ENCODE measurements at regions not wholly inside any gene's neighbourhood (a gene's known extent, or its start where the extent isn't known, plus 50 kb on each side); places are given as distances from the start of the nearest gene placed in this dataset.
A peak's percentile ranks its signal among the peaks of the same experiment; 100 is the strongest.

GRCh38 chr9:115587310-115587709 is 469.4 kb upstream of the TNC start:
- ChIA-PET POLR2A (no interaction called here), CTCF (no interaction called here)
- Histone ChIP-seq H3K27me3 (ENCODE audit: control insufficient read depth, insufficient read depth, low read length) (no peaks in the 10 kb centered on the region), H3K27ac (ENCODE audit: low read depth, low read length) (no peak overlapping the region), H3K4me3 (ENCODE audit: low read depth, low read length) (no peak overlapping the region), H3K9me3 (ENCODE audit: control insufficient read depth, insufficient read depth, low read length) (no peaks in the 10 kb centered on the region)
- no peak for TF ChIP-seq CTCF (IDR thresholded peaks at IDR 0.05; ENCODE audit: low read depth, low read length)
- no peak for DNase-seq (ENCODE audit: low read depth, low spot score)

- CTCF ChIA-PET, result interaction anchor here (0.6 to 5.2 kb wide), 8 partner anchors 11 to 1184 kb away, joined by 3 to 29 read pairs (median 4); no protein-coding TSS in a partner anchor
- TF ChIP-seq CTCF (IDR thresholded peaks at IDR 0.05; ENCODE audit: low read depth, low read length), result no peak
- Histone ChIP-seq H3K27ac (ENCODE audit: low read depth, low read length) (peak overlapping the region; percentile 69), H3K4me3 (ENCODE audit: low read depth, low read length) (no peak overlapping the region), H3K9me3 (ENCODE audit: control insufficient read depth, insufficient read depth, low read length) (no peaks in the 10 kb centered on the region), H3K27me3 (ENCODE audit: control insufficient read depth, insufficient read depth, low read length) (no peaks in the 10 kb centered on the region)
- POLR2A ChIA-PET, result interaction anchor here (0.6 to 1.1 kb wide), 4 partner anchors 355 to 571 kb away, joined by 3 to 6 read pairs (median 4); no protein-coding TSS in a partner anchor
- peak; percentile 88 for DNase-seq (ENCODE audit: low read depth, low spot score)
Observed at GRCh38 chr9:115590011-115590410, 472.1 kb upstream of the TNC start.

- Histone ChIP-seq H3K9me3 (ENCODE audit: control insufficient read depth, insufficient read depth, low read length) (no peaks in the 10 kb centered on the region), H3K4me3 (ENCODE audit: low read depth, low read length) (no peak overlapping the region), H3K27ac (ENCODE audit: low read depth, low read length) (peak overlapping the region; percentile 88), H3K27me3 (ENCODE audit: control insufficient read depth, insufficient read depth, low read length) (no peaks in the 10 kb centered on the region)
- peak; percentile 99 for DNase-seq (ENCODE audit: low read depth, low spot score)
- peak; percentile 94 for TF ChIP-seq CTCF (IDR thresholded peaks at IDR 0.05; ENCODE audit: low read depth, low read length)
- POLR2A ChIA-PET, result interaction anchor here (0.7 to 1.4 kb wide), 4 partner anchors 25 to 563 kb away, joined by 3 to 8 read pairs (median 3); no protein-coding TSS in a partner anchor
- CTCF ChIA-PET, result interaction anchor here (0.6 to 5.2 kb wide), 12 partner anchors 66 to 1070 kb away, joined by 3 to 37 read pairs (median 6); partner anchors contain the start of gene PAPPA
Observed at GRCh38 chr9:115591584-115591984, 473.6 kb upstream of the TNC start.

GRCh38 chr9:115593587-115594091 is 475.7 kb upstream of the TNC start:
- Histone ChIP-seq H3K9me3 (ENCODE audit: control insufficient read depth, insufficient read depth, low read length) (no peaks in the 10 kb centered on the region), H3K27ac (ENCODE audit: low read depth, low read length) (peak overlapping the region; percentile 42), H3K4me3 (ENCODE audit: low read depth, low read length) (no peak overlapping the region), H3K27me3 (ENCODE audit: control insufficient read depth, insufficient read depth, low read length) (no peaks in the 10 kb centered on the region)
- peak; percentile 80 for TF ChIP-seq CTCF (IDR thresholded peaks at IDR 0.05; ENCODE audit: low read depth, low read length)
- DNase-seq (ENCODE audit: low read depth, low spot score), result no peak
- ChIA-PET CTCF (interaction anchor here (0.6 to 5.2 kb wide), 79 partner anchors 10 to 1267 kb away, joined by 3 to 37 read pairs (median 4); partner anchors contain the start of genes PAPPA and TRIM32), POLR2A (interaction anchor here (0.6 to 2.0 kb wide), 11 partner anchors 11 to 1265 kb away, joined by 3 to 12 read pairs (median 4); partner anchors contain the start of gene PAPPA)

GRCh38 chr9:115594557-115594956 is 476.6 kb upstream of the TNC start:
- Histone ChIP-seq H3K9me3 (ENCODE audit: control insufficient read depth, insufficient read depth, low read length) (no peaks in the 10 kb centered on the region), H3K27ac (ENCODE audit: low read depth, low read length) (no peak overlapping the region), H3K27me3 (ENCODE audit: control insufficient read depth, insufficient read depth, low read length) (no peaks in the 10 kb centered on the region), H3K4me3 (ENCODE audit: low read depth, low read length) (no peak overlapping the region)
- TF ChIP-seq CTCF (IDR thresholded peaks at IDR 0.05; ENCODE audit: low read depth, low read length), result no peak
- ChIA-PET CTCF (interaction anchor here (0.7 to 4.9 kb wide), 9 partner anchors 72 to 1053 kb away, joined by 3 to 37 read pairs (median 9); partner anchors contain the start of gene PAPPA), POLR2A (interaction anchor here (0.6 to 2.0 kb wide), 3 partner anchors 36 to 596 kb away, joined by 3 to 7 read pairs (median 4); no protein-coding TSS in a partner anchor)
- DNase-seq (ENCODE audit: low read depth, low spot score), result no peak
